ENCODE measurements at regions not wholly inside any gene's neighbourhood (a gene's known extent, or its start where the extent isn't known, plus 50 kb on each side); places are given as distances from the start of the nearest gene placed in this dataset.

DNA sequence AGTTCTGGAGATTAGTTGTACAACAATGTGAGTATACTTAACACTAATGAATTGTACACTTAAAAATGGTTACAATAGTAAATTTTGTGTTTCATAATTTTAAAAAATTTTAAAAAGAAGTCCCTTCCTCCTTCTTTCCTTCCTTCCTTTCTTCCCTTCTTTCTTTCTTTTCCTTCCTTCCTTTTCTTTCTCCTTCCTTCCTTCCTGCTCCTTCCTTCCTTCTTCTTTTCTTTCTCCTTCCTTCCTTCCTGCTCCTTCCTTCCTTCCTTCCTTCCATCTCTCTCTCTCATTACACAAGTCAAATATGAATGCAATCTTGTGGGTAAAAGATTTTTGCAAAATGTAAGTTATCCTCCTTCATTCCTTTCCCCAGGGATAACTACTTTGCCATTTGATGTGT is 97.1 kb upstream of the TBCA start:
- no peak overlapping the region for H3K4me3 ChIP-seq
- TF ChIP-seq POLR2A (IDR thresholded peaks at IDR 0.05): no peak
- no peak for TF ChIP-seq CTCF (IDR thresholded peaks at IDR 0.05)
- no peaks in the 10 kb centered on the region for H3K36me3 ChIP-seq (replicated peaks in 1 of 2)
- intact Hi-C loops (cut with DNase I): loop anchor here in 1 of 2 donors (10.0 kb wide), 1 partner anchor 122 kb away; no protein-coding TSS in a partner anchor
- DNase-seq: no peak
- H3K27ac ChIP-seq: no peak overlapping the region
- H3K4me1 ChIP-seq (replicated peaks in 1 of 2): no peaks in the 10 kb centered on the region
- no peaks in the 10 kb centered on the region for H3K9me3 ChIP-seq (replicated peaks in 1 of 3)
- H3K27me3 ChIP-seq: no peaks in the 10 kb centered on the region

DNA sequence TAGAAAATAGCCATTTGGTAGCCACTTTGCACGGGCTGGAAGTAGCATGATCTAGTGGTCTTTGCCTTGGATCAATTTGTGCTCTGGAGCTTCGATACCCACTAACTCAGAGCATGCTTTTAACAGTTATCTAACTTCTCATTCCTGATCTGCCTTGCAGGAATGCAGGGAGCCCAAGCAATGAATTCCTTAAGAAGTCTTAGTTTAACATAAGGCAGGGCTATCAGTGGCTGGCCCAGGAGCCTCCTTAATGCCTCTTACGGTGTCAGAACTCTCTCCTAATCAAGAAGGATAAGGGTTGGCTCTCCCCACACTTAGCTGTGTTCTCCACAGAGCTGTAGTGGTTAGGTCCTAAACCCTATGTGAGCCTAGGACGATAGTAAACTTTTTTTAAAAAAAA is 95.8 kb upstream of the TBCA start:
- Histone ChIP-seq H3K27me3 (no peaks in the 10 kb centered on the region), H3K36me3 (replicated peaks in 1 of 2) (no peaks in the 10 kb centered on the region), H3K4me3 (no peak overlapping the region), H3K27ac (no peak overlapping the region), H3K9me3 (replicated peaks in 1 of 3) (no peaks in the 10 kb centered on the region), H3K4me1 (replicated peaks in 1 of 2) (no peaks in the 10 kb centered on the region)
- intact Hi-C loops (cut with DNase I): loop anchor here in 1 of 2 donors (10.0 kb wide), 1 partner anchor 123 kb away; no protein-coding TSS in a partner anchor
- TF ChIP-seq POLR2A (IDR thresholded peaks at IDR 0.05): no peak
- TF ChIP-seq CTCF (IDR thresholded peaks at IDR 0.05): no peak
- 69 to 84% (median 74%) methylated on average over 4 of the region's 4 CpGs for WGBS, 4 donors
- DNase-seq: no peak

DNA sequence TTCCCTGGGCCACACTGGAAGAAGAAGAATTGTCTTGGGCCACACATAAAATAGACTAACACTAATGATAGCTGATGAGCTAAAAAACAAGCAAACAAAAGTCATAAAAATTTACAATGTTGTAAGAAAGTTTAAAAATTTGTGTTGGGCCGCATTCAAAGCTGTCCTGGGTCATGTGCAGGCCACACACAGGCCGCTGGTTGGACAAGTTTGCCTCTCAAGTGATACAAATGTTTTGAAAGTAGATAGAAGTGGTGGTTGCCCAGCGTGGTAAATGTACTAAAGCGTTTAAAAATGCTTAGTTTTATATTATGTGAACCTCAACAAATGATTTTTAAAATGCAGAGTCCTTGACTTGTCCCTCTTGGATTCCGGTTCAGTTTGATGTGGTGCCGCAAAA is 94.9 kb upstream of the TBCA start:
- 91 to 94% (median 91%) methylated on average over 6 of the region's 6 CpGs for WGBS, 4 donors
- Histone ChIP-seq H3K4me3 (no peak overlapping the region), H3K4me1 (replicated peaks in 1 of 2) (no peaks in the 10 kb centered on the region), H3K27ac (no peak overlapping the region), H3K9me3 (replicated peaks in 1 of 3) (no peaks in the 10 kb centered on the region), H3K36me3 (replicated peaks in 1 of 2) (no peaks in the 10 kb centered on the region), H3K27me3 (no peaks in the 10 kb centered on the region)
- intact Hi-C loops (cut with DNase I): loop anchor here in 1 of 2 donors (10.0 kb wide), 1 partner anchor 124 kb away; no protein-coding TSS in a partner anchor
- TF ChIP-seq CTCF (IDR thresholded peaks at IDR 0.05) (no peak), POLR2A (IDR thresholded peaks at IDR 0.05) (no peak)
- DNase-seq: no peak

GRCh38 chr5:77869116-77869798 is 93.1 kb upstream of the TBCA start:
- intact Hi-C loops (cut with DNase I): no loop called here
- TF ChIP-seq POLR2A (IDR thresholded peaks at IDR 0.05): no peak
- no peak for TF ChIP-seq CTCF (IDR thresholded peaks at IDR 0.05)
- no peaks in the 10 kb centered on the region for H3K4me1 ChIP-seq (replicated peaks in 1 of 2)
- no peak for DNase-seq
- H3K27ac ChIP-seq: no peak overlapping the region
- WGBS, 4 donors: 79 to 85% (median 82%) methylated on average over 11 of the region's 11 CpGs
- H3K36me3 ChIP-seq (replicated peaks in 1 of 2): no peaks in the 10 kb centered on the region
- H3K27me3 ChIP-seq: no peaks in the 10 kb centered on the region
- no peaks in the 10 kb centered on the region for H3K9me3 ChIP-seq (replicated peaks in 1 of 3)
- H3K4me3 ChIP-seq: no peak overlapping the region

Measured in adrenal gland (tissue), 9 donors.